T-cell (primary cell): ENCODE measurements at regions not wholly inside any gene's neighbourhood (a gene's known extent, or its start where the extent isn't known, plus 50 kb on each side); places are given as distances from the start of the nearest gene placed in this dataset.

Source experiments
- ATAC-seq, 4 experiments: fragments of 200-7000 bp in 3 of 4; fragments of 150-1000 bp in 1 of 4; cut with Tn5 transposase; replicated peaks in 1 of 4; 1 replicate in 3 of 4; 2 replicates in 1 of 4; pipeline ENCODE4 v1.10.0; 2021; ENCODE audit warnings: moderate library complexity in 3 of 4, mild to moderate bottlenecking in 2 of 4, moderate number of reproducible peaks in 1 of 4
- CTCF ChIA-PET, 2 donors: fragments of 300-600 bp; sonication (Branson Sonifier 250); formaldehyde crosslinking; loops; one replicate each; lab custom pipeline; 2022; ENCODE audit warnings: antibody characterized with exemption in 2 of 2; lab: Charles Lee
- POLR2A ChIA-PET, 2 donors: fragments of 300-600 bp; sonication (Branson Sonifier 250); formaldehyde crosslinking; loops; one replicate each; lab custom pipeline; 2022; ENCODE audit warnings: antibody characterized with exemption in 2 of 2; lab: Charles Lee
- DNase-seq, 35 experiments: peaks; one replicate each; pipeline versions ENCODE4 v3.0.0 to v3.0.0-alpha.2; 2013 to 2023
- H3K27ac ChIP-seq: one replicate; pipeline ENCODE4 v1.5.1; 2013; ENCODE audit warnings: low read length
- H3K27me3 ChIP-seq, 2 experiments: replicated peaks in 1 of 2; 1 replicate in 1 of 2; 2 replicates in 1 of 2; pipeline versions ENCODE4 v1.6.1 to v1.7.0; 2013; ENCODE audit warnings: low read length in 1 of 2, mixed read lengths in 1 of 2; ENCODE audit not compliant: control insufficient read depth in 2 of 2, insufficient read depth in 2 of 2; ENCODE audit errors: extremely low read depth in 1 of 2
- H3K36me3 ChIP-seq, 2 donors: 1 replicate in 1 of 2; 2 replicates in 1 of 2; pipeline versions ENCODE4 v1.6.1 to v1.7.0; 2013; ENCODE audit warnings: low read length in 1 of 2; ENCODE audit not compliant: control insufficient read depth in 2 of 2, insufficient read depth in 1 of 2; ENCODE audit errors: extremely low read depth in 1 of 2
- H3K4me1 ChIP-seq, 2 experiments: 1 replicate in 1 of 2; 2 replicates in 1 of 2; pipeline versions ENCODE4 v1.6.1 to v1.7.0; 2013; ENCODE audit warnings: low read length in 2 of 2, mixed read lengths in 1 of 2; ENCODE audit not compliant: insufficient read depth in 2 of 2, control insufficient read depth in 1 of 2; ENCODE audit errors: extremely low read depth in 1 of 2
- H3K4me3 ChIP-seq, 2 donors: 1 replicate in 1 of 2; 2 replicates in 1 of 2; pipeline versions ENCODE4 v1.5.1 to v1.7.0; 2013; ENCODE audit warnings: mild to moderate bottlenecking in 2 of 2, low read length in 1 of 2, moderate library complexity in 1 of 2; ENCODE audit not compliant: control insufficient read depth in 1 of 2; ENCODE audit errors: extremely low read depth in 1 of 2
- H3K9me3 ChIP-seq: 2 replicates; pipeline ENCODE4 v1.7.0; 2013
- H3K27ac Mint-ChIP-seq, 2 donors: one replicate each; pipeline ENCODE4 v1.8.0; 2020 to 2021; ENCODE audit warnings: mild to moderate bottlenecking in 2 of 2, mixed read lengths in 2 of 2
- H3K27me3 Mint-ChIP-seq, 2 donors: one replicate each; pipeline ENCODE4 v1.8.0; 2021 to 2022; ENCODE audit warnings: mixed read lengths in 2 of 2
- H3K36me3 Mint-ChIP-seq: one replicate; pipeline ENCODE4 v1.8.0; 2021; ENCODE audit warnings: mixed read lengths
- H3K4me1 Mint-ChIP-seq, 3 donors: one replicate each; pipeline ENCODE4 v1.8.0; 2020 to 2022; ENCODE audit warnings: mixed read lengths in 3 of 3, mild to moderate bottlenecking in 1 of 3
- H3K4me3 Mint-ChIP-seq, 3 donors: one replicate each; pipeline ENCODE4 v1.8.0; 2020 to 2022; ENCODE audit warnings: mild to moderate bottlenecking in 3 of 3, mixed read lengths in 3 of 3, moderate library complexity in 3 of 3
- H3K9me3 Mint-ChIP-seq, 3 donors: one replicate each; pipeline ENCODE4 v1.8.0; 2020 to 2022; ENCODE audit warnings: mixed read lengths in 3 of 3
- WGBS: methylation state at CpG from one replicate; pipeline ENCODE4 v1.1.5; 2013; ENCODE audit warnings: missing lambda C conversion rate; ENCODE audit not compliant: insufficient coverage; 5-methylcytosine and 5-hydroxymethylcytosine counted together

- Histone ChIP-seq H3K27me3 (peaks cover 0 to 42% of the 10 kb centered on the region in 2 experiments), H3K27ac (no peak overlapping the region), H3K36me3 (no peaks in the 10 kb centered on the region), H3K4me1 (peaks cover 7 to 51% of the 10 kb centered on the region in 2 experiments), H3K4me3 (no peak overlapping the region), H3K9me3 (no peaks in the 10 kb centered on the region)
- CTCF ChIA-PET, result no interaction called here
- 95% methylated on average over 18 of the region's 19 CpGs for WGBS
- Mint-ChIP-seq H3K36me3 (no peaks in the 10 kb centered on the region), H3K9me3 (no peaks in the 10 kb centered on the region), H3K4me1 (peaks cover 30 to 39% (median 34%) of the 10 kb centered on the region in 3 donors), H3K4me3 (no peak overlapping the region), H3K27me3 (peaks cover 0 to 9% of the 10 kb centered on the region in 2 donors), H3K27ac (peak overlapping the region in 1 of 2 donors; percentile 16)
- ATAC-seq (no peak), DNase-seq (no peak)
- POLR2A ChIA-PET, result no interaction called here
Measured at GRCh38 chr2:8587251-8587791, 94.5 kb upstream of the ID2 start.

DNA sequence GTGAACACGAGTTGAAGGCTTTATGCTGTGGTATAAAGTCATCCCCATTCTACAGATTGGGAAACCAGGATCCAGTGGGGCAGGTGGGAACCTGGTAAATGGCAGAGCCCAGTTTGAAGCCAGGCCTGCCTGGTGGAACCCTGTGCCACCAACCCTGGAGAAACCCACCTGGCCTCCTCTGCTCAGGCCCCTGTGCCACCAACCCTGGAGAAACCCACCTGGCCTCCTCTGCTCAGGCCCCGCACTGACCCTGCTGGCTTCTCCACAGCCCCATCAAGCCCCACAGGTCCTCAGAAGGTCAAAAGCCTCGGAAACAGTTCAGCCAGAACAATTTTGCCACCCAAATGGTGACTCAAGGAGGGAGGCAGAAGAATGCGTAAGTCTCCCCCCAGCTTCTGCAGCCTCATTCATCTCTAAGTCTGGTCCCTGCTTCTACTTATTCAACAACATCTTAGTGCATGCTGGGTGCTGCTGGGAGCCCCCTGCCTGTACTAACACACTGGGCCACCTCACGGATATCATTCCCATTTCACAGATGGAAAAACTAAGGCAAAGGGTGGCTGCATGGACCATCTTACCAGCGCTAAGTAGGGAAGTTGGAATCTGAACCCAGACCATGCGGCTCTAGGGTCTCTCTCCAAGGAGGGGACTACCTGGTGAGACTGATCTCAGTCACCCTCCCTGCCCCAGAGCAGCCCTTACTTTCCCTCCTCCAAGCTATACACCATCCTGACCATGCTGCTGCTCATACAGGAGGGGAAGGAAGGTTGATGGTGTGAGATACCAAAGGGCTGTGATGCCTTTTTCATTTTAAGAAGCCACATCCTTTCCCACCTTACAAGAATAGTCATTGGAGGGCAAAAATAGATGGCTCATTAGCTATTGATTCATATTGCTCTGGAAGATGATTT, 93.7 kb upstream of the ID2 start:
- POLR2A ChIA-PET, result no interaction called here
- H3K36me3 Mint-ChIP-seq, result no peaks in the 10 kb centered on the region

GRCh38 chr2:8588831-8589191, 93.0 kb upstream of the ID2 start:
- Mint-ChIP-seq H3K4me3 (peak overlapping the region in 1 of 3 donors; percentile 28), H3K27ac (peak overlapping the region in 1 of 2 donors; percentile 28), H3K4me1 (peaks cover 27 to 35% (median 30%) of the 10 kb centered on the region in 3 donors), H3K36me3 (no peaks in the 10 kb centered on the region), H3K9me3 (no peaks in the 10 kb centered on the region), H3K27me3 (peaks cover 3 to 9% of the 10 kb centered on the region in 2 donors)
- Histone ChIP-seq H3K9me3 (no peaks in the 10 kb centered on the region), H3K4me3 (no peak overlapping the region), H3K27me3 (peaks cover 0 to 37% of the 10 kb centered on the region in 2 experiments), H3K4me1 (peaks cover 7 to 44% of the 10 kb centered on the region in 2 experiments), H3K27ac (no peak overlapping the region), H3K36me3 (no peaks in the 10 kb centered on the region)
- CTCF ChIA-PET, result no interaction called here
- DNase-seq (peak in 1 of 35 experiments; percentile 15), ATAC-seq (no peak)
- POLR2A ChIA-PET, result no interaction called here
- no CpG with 5 or more reads among the region's 6 CpGs for WGBS

More for the DNA sequence above, 93.7 kb upstream of the ID2 start:
- H3K4me1 Mint-ChIP-seq, result peaks cover 23 to 34% (median 32%) of the 10 kb centered on the region in 3 donors
- Histone ChIP-seq H3K36me3 (no peaks in the 10 kb centered on the region), H3K9me3 (no peaks in the 10 kb centered on the region), H3K4me1 (peaks cover 7 to 50% of the 10 kb centered on the region in 2 experiments), H3K27ac (no peak overlapping the region), H3K27me3 (peaks cover 0 to 41% of the 10 kb centered on the region in 2 experiments), H3K4me3 (no peak overlapping the region)
- CTCF ChIA-PET, result no interaction called here
- WGBS, result 65% methylated on average over 4 of the region's 7 CpGs
- peak in 2 of 35 experiments; percentile 21 to 50 for DNase-seq
- peaks cover 0 to 9% of the 10 kb centered on the region in 2 donors for H3K27me3 Mint-ChIP-seq
- H3K27ac Mint-ChIP-seq, result peak overlapping the region in 1 of 2 donors; percentile 28
- peak overlapping the region in 1 of 3 donors; percentile 28 for H3K4me3 Mint-ChIP-seq
- ATAC-seq, result peak in 2 of 4 experiments; percentile 18 to 45
- H3K9me3 Mint-ChIP-seq, result no peaks in the 10 kb centered on the region

- Histone ChIP-seq H3K9me3 (no peaks in the 10 kb centered on the region), H3K4me3 (no peak overlapping the region), H3K27me3 (peaks cover 0 to 28% of the 10 kb centered on the region in 2 experiments), H3K27ac (no peak overlapping the region), H3K4me1 (peaks cover 7 to 35% of the 10 kb centered on the region in 2 experiments), H3K36me3 (no peaks in the 10 kb centered on the region)
- ChIA-PET POLR2A (no interaction called here), CTCF (no interaction called here)
- Mint-ChIP-seq H3K36me3 (no peaks in the 10 kb centered on the region), H3K4me3 (no peak overlapping the region), H3K27me3 (peaks cover 4 to 9% of the 10 kb centered on the region in 2 donors), H3K27ac (no peak overlapping the region), H3K9me3 (no peaks in the 10 kb centered on the region), H3K4me1 (peaks cover 24 to 32% (median 26%) of the 10 kb centered on the region in 3 donors)
- whole genome bisulfite sequencing, result no CpG with 5 or more reads among the region's 1 CpG
- ATAC-seq, result no peak
- DNase-seq, result no peak
Measured at GRCh38 chr2:8589721-8590120, 92.1 kb upstream of the ID2 start.

GRCh38 chr2:8590938-8591337, 90.9 kb upstream of the ID2 start:
- ChIA-PET POLR2A (interaction anchor here in 1 of 2 donors (0.6 kb wide), 1 partner anchor 203 kb away, joined by 3 read pairs; no protein-coding TSS in a partner anchor), CTCF (interaction anchor here in 1 of 2 donors (0.6 kb wide), 1 partner anchor 119 kb away, joined by 3 read pairs; no protein-coding TSS in a partner anchor)
- peaks cover 5 to 31% of the 10 kb centered on the region in 2 experiments for H3K4me1 ChIP-seq
- ATAC-seq (no peak), DNase-seq (no peak)
- H3K4me3 Mint-ChIP-seq, result no peak overlapping the region
- H3K9me3 Mint-ChIP-seq, result no peaks in the 10 kb centered on the region
- WGBS, result 90% methylated on average over 2 of the region's 6 CpGs
- H3K9me3 ChIP-seq, result no peaks in the 10 kb centered on the region
- no peak overlapping the region for H3K27ac Mint-ChIP-seq
- peaks cover 4 to 6% of the 10 kb centered on the region in 2 donors for H3K27me3 Mint-ChIP-seq
- peaks cover 18 to 23% (median 20%) of the 10 kb centered on the region in 3 donors for H3K4me1 Mint-ChIP-seq
- H3K27ac ChIP-seq, result no peak overlapping the region
- H3K27me3 ChIP-seq, result peaks cover 0 to 24% of the 10 kb centered on the region in 2 experiments
- no peaks in the 10 kb centered on the region for H3K36me3 Mint-ChIP-seq
- no peak overlapping the region for H3K4me3 ChIP-seq
- H3K36me3 ChIP-seq, result no peaks in the 10 kb centered on the region

DNA sequence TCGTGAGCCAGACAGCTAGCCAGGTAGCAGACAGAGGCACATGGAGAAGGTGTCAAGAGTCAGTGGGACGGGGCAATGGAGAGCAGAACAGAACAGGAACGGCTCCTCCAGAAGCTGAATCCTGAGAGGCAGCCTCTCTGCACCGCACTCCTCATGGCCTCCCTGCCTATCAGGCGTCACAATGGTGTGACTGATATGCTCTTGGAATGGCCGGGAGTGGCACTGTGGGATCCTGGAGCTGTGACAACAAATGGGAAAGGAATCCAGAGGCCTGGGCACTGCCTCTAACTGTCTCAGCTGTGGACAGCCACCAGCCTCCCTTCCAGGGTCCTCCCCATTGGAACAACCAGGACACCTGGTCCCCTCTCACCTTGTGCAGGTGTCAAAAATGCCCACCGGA, 89.1 kb upstream of the ID2 start:
- Mint-ChIP-seq H3K4me3 (no peak overlapping the region), H3K27ac (no peak overlapping the region), H3K4me1 (peaks cover 11 to 20% (median 15%) of the 10 kb centered on the region in 3 donors), H3K9me3 (no peaks in the 10 kb centered on the region), H3K36me3 (no peaks in the 10 kb centered on the region), H3K27me3 (peaks cover 3 to 4% of the 10 kb centered on the region in 2 donors)
- no peak overlapping the region for H3K27ac ChIP-seq
- no peak for DNase-seq
- CTCF ChIA-PET, result no interaction called here
- H3K9me3 ChIP-seq, result no peaks in the 10 kb centered on the region
- no peak overlapping the region for H3K4me3 ChIP-seq
- WGBS, result 80% methylated on average over 6 of the region's 7 CpGs
- POLR2A ChIA-PET, result no interaction called here
- no peak for ATAC-seq
- peaks cover 0 to 15% of the 10 kb centered on the region in 2 experiments for H3K4me1 ChIP-seq
- no peaks in the 10 kb centered on the region for H3K36me3 ChIP-seq
- peaks cover 0 to 9% of the 10 kb centered on the region in 2 experiments for H3K27me3 ChIP-seq
